HG02623 (cell line): ENCODE measurements at regions not wholly inside any gene's neighbourhood (a gene's known extent, or its start where the extent isn't known, plus 50 kb on each side); places are given as distances from the start of the nearest gene placed in this dataset.
"Not testable (repeated sequence)": the region's sequence is repeated elsewhere in the genome, so short reads cannot be mapped to it uniquely, and the experiment has no call there.

Experiments
- ATAC-seq: cut with Tn5 transposase; IDR thresholded peaks from one replicate; pipeline ENCODE4 v1.9.1; 2021; ENCODE audit warnings: moderate library complexity; ENCODE audit not compliant: unreplicated experiment

DNA sequence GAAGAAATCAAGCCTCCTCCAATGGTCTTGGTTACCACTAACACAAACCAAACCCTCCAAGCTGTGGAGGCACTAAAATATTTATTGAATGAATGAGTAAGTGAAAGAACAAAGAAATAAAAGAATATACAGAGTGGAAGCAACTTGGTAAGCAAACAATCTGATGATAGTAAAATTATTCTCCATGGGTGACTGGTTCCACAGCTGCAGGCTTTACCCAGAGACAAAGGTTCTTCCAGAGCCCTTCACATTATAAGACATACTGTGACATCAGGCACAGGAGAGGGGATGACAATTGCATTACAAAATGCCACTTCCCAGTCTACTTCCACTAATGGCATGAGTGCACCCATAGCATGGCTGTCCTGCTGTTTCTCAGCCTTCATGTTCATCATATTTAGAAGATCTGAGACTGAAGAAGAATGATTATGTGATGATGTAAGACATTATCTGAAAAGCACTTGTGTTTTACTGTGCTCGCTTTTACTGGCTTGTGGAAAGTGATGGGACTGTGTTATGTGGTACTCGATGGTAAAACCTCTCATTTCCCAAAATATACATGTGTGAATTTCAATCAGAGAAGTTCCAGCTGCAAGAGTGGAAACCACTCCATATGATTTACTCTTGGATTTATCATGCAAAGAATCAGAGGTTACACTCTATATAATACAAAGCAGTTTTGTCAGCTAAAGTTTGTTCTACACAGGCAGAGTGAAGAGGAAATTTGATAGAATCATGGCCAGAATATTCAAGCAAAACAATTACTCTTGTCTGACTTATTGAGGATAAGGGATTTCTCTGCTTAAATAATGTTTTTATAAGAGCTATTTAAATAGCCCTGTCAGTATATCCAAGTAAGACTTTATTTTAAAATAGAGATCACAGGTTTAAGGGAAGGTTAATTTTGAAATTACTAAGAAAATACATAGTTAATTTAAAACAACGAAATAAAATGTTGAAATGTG lies 220.2 kb upstream of the NBEA start:
- no peak for ATAC-seq

DNA sequence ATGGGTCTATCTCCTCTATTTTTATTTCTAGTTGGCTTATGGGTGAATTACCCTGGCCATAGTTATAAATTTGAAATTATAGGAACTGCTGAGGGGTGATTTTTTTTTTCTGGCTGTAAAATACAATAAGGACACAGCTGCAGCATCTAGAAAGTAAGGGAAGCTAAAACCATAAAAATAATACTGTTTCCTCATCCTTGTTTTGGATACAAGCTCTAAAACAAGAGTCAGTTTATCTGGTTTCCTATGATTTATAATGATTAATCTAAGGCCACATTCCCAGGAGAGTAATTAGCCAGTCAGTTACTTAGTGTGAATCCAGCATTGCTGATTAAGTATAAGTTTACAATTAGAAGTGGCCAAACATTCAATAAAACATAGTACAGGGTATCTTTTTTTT lies 219.1 kb upstream of the NBEA start:
- no peak for ATAC-seq

DNA sequence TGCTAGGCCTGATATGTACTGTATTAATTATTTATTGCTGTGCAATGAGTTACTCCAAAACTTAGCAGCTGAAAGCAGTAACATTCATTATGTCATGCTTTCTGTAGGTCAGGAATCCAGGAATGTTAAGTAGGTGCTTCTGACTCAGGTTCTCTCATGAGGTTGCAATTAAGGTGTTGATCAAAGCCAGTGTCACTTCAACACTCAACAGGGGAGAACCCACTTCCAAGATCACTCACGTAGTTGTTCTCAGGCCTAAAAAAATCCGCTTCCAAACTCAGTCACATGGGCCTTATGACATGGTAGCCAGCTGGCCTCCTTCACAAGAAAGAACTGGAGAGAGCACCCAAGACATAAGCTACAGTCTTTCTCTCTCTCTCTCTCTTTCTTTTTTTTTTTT lies 211.1 kb upstream of the NBEA start:
- ATAC-seq, result no peak

DNA sequence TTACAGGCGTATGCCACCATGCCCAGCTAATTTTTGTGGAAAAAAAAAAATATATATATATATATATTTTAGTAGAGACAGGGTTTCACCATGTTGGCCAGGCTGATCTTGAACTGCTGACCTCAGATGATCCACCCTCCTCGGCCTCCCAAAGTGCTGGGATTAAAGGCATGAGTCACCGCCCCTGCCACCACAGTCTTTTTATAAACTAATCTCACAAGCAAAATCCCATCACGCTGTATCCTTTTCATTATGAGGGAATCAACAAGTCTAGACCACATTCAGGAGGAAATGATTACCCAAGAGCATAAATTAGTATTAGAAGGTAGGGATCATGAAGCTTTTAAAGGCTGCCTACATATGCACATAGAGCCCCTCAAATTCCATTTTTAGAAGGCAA lies 210.6 kb upstream of the NBEA start:
- no peak for ATAC-seq

DNA sequence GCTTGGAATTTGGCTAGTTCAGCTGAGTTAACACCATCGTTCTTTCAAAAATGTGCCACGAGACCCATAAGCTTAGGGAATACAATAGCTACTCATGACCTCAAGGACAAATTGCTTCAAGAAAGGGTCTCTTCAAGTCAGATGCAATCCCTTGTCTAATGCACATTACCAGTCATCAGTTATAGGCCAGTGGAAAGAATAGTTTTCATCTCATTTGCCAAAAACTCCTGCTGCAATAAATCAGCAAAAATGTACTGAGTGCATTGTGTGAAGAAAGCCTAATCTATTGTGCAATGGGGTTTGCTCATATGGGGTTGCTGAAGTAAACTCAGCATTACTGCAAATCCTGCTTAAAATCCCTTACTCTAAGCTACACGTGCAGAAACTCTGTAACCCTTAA lies 208.3 kb upstream of the NBEA start:
- no peak for ATAC-seq

DNA sequence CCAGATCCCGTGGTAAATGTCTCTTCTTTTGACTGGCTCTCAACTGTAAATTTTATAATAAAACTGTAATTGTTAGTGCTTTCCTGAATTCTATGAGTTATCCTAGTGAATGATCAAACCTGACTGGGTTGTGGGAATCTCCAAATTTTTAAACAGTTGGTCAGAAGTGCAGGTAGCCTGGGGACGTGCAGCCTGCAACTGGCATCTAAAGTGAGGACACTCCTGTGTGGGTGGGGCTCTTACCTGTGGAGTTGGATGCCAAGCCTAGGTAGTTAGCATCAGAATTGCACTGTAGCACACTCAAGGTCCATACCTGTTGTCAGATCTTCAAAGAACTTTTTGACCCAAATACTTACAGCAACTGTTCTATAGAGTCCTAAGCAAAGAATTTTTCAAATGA lies 207.1 kb upstream of the NBEA start:
- ATAC-seq, result no peak

DNA sequence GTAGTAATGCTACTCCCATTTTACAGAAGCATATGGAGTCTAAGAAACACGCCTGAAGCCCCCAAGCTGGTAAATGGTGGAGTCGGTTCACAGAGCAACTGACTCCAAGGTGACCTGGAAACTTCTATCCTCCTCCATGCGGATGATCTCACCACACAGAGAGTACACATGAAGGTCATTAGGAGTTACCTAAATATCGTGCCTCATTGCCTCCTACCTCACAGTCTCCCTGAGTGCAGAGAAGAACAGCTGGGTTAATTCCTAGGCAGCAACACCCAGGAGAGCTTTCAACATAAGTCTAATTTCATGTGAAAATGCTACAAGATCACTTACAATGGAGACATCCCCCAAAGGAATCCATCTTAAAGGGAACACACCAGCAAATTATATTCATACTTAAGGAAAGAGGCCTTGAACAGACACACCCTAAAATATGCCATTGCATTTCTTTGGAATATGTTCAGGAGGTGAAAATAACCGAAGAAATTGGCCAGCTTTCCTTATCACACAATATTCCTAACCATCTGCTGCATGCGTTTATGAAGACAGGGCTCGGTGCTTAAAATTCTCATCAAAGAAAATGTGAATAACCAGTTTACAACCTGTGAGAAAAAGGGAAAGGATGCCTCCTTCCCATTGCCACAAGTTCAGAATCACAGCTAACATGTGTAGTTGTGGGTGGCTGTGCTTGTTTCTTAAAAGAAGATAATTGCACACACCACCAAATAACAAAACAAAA lies 203.6 kb upstream of the NBEA start:
- no peak for ATAC-seq

DNA sequence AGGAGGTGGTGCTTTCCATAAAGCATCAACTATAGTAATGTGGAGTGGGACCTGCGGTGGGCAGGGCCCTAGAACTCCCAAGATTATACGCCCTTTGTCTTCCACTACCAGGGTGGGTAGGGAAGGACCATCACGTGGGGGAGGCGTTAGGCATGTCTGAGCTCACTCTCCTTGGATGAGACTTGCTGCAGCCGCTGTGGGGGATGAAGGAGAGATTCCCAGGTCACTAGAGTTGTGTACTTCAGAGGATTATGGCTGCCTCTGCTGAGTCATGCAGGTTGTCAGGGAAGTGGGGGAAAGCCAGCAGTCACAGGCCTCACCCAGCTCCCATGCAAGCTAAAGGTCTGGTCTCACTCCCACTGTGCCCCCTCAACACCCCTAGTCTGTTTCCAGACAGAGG lies 195.0 kb upstream of the NBEA start:
- not testable (repeated sequence) for ATAC-seq

DNA sequence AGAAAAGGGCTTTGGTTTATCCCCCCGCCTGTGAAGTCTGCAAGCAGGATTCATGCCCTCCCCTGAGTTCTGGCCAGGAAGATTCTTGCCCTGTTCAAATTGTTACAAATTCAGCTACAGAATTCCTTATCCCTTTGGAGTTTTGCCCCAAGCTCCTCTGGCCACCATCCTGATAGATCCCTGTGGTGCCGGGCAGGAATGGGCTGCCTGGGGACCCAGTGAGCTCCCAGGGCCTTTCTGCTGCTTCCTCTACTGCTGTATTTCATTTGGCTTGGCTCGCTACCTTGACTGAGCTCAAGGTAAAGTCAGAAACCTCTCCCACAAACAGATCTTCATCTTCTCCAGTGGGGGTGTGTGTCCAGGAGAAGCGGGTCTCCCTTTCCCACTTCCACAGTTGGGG lies 194.6 kb upstream of the NBEA start:
- no peak for ATAC-seq

DNA sequence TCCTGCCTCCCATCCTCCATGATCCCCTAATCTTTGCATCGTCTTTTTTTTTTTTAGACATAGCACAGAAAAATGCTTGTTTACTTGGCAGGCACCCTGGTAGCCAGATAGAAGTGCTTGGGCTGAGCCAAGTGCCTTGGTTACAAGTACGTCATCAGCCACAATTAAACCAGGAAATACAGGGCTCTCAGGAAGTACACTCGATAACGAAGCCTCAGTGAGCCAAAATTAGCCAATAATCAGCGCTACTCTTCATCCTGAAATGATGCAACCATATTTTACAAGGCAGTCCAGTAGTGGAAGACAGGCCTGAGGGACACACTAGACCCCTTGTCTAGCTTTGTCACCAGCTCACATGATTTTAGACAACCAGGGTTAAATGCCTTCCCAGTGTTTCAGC lies 194.0 kb upstream of the NBEA start:
- no peak for ATAC-seq

DNA sequence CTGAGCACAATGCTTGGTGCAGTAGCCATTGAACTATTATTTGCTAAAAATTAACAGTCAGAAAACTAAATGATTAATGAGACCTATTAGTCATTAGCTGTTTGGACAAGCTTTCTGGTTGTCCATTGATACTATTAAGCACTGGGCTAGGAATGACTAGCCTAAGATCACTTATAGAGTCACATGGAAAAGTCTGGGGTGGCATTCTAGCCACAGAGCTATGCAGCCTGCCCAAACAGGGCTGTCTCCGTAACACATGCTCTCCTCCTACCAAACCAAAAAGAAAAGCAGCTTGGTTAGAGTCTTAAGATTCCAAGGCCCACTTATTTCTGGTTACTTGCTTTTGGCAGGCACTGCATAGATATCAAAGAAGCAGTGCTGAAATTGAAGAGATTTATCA lies 193.5 kb upstream of the NBEA start:
- no peak for ATAC-seq

DNA sequence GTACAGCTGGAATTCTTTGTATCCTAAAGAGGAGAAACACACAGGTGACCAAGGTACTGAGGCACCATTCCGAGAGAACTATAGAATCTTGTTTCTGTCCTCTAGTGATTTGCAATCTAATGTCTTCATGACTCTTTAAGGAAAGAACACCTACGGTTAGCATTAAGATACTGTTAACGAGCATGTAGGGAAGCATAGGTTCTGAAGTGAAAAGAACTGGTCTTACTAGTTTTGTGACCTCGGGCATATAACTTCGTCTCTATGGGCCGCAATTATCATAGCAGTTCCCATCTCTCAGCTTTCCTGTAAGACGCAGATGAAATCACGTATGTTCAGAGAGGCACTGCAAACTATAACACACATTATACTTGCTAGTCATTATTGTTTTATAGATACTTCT lies 193.0 kb upstream of the NBEA start:
- ATAC-seq, result no peak

DNA sequence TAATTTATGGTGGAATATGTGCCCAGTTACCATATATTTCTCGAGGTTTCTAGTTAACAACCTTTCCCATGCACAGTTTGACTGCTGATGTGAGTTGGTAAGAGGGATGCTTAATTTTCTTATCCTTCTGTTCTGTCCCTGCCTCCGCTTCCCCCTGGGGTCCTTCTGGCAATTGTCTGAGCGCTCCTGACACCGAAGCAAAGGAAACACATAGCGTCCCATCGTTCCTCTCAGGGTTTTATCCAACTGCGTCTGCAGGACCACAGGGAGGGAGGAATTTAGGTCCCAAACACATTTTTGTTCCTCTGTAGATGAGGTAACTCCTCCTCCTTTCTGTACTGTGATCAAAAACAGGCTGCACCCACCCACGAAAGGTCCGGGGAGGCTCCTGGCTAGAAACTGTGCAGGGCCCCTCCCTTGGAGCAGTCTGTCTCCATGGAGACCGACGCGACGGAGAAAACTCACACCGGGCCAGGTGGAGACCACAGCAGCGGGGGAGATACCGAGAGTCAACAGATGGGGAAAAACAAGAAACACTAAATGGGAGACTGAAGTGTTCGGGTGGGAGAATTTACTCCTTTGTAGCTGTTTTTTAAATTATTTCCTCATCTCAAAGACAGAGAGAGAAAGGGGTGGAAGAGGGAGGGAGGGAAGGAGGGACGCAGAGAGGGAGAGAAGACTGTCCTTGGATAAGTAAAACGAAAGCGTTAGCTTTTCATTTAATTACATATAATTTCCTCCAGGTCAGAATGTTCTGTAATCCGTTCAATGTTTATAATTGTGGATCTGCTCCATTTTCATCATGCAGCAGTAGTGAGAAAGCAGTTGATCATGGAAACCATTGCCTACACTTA lies 191.8 kb upstream of the NBEA start:
- peak; percentile 50 for ATAC-seq

DNA sequence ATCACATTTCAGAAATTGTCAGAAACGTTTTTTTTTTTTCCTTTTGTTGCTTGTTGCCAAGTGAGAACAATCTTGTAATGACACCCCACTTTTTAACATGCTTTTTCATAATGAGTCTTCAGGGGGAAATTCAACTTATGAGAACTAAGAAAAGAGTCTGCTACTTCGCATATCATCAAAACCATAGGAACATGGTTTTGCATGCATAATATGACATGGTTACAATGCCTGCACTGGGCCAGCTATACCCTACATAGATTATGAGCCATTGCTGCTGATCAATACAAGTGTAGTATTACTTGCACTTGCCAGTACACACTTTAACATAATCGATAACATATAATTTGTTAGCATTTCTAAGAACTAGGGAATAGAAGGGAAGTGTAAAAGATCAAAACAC lies 191.0 kb upstream of the NBEA start:
- ATAC-seq, result peak; percentile 28

DNA sequence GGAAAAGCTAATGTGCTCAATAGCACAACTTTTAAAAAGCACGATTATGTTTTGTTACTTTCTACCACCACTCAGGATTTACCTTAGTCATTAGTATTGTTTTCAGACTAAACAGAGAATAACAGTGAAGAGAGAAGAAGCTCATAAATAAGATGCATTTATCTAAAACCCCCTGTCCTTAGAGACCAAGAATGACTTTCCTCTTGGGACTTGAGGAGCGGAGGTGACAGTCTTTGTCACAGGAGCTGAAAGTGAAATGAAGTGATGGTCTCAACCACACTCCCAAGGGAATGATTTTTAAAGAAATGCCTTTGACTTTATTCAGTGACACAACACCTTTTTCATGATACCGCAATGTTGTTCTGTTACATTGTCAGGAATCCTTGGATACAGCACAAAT lies 190.6 kb upstream of the NBEA start:
- ATAC-seq, result peak; percentile 37

DNA sequence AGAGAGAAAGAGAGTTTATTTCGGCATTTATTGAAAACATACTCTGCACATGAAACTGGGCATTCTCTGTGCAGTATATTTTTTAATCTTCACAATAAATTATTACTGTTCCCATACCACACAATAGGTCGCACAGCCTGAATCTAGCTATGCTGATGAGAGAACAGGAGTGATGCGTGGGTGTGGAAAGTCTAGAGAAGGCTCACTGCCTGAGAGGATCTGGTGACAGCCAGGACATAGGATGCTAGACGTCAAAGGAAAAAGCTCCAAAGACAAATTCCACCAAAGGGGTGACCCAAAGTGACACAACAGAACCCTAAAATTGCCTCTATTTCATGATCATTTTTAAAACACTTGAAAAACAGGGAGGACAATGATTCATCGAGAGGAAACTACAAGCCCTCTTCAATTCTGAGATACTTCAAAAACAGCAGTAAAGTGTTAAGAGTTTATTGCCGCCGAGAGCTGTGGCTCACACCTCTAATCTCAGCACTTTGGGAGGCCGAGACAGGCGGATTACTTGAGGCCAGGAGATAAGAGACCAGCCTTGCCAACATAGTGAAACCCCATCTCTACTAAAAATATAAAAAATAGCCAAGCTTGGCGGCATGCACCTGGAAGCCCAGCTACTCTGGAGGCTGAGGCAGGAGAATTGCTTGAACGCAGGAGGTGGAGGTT lies 189.6 kb upstream of the NBEA start:
- ATAC-seq, result no peak

DNA sequence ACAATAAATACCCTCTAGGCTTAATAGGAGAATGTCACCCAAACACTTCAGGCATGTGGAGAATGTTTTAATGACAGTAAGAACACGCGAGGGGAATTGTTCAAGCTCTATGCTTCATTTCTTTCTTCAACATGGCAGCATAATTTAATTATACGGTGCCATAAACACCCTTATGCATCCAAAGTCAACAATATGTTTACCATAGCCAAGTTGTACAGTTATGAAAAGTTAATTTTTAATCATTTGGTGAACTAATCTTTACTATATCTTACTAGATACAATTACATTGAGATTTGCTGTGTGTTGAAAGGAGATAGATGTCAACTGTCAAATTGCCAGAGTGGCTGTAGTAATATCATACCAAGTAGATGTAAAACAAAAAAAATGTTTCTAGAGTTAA lies 185.9 kb upstream of the NBEA start:
- ATAC-seq, result no peak

DNA sequence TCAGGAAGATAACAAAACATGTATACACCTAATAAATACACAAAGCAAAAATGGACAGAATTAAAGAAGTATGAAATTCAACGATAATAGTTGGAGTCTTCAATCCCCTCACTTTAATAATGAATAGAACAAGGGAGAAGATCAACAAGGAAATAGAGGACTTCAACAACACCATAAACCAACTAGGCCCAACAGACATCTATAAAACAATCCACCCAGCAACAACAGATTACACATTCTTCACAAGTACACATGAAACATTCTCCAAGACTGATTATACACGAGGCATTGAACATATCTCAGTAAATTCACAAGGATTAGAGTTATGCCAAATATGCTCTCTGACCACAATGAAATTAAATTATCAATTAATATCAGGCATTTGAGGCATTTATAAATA lies 185.5 kb upstream of the NBEA start:
- no peak for ATAC-seq

DNA sequence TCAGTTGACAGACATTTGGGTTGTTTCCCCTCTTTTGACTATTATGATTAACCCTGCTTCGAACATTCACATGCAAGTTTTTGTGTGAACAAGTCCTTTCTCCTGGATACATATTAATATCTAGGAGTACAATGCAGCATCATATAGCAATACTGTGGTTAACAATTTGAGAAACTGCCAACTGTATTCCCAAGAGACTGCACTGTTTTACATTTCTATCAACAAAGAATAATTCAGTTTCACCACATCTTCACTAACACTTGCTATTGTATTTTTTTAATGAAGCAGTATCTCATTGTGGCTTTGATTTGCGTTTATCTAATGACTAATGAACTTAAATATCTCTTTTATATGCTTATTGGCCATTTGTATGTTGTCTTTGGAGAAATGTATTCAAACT lies 184.6 kb upstream of the NBEA start:
- ATAC-seq, result no peak

DNA sequence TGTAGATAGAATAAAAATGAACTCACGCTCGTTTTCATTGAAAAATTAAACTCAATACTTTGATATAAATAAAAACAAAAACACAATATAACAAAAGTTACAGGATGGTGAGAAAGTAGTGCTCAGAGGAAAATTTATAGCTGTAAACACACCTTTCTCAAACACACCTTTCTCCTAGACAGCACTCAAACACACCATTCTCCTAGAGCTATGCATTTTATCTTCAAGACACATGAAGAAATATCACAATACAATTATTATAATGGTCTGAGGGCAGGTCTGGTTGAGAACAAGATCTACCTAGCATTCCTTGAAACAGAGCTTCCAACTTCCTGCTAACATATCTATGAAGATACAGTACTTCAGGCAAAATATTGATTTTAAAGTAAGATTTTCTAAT lies 183.4 kb upstream of the NBEA start:
- no peak for ATAC-seq

DNA sequence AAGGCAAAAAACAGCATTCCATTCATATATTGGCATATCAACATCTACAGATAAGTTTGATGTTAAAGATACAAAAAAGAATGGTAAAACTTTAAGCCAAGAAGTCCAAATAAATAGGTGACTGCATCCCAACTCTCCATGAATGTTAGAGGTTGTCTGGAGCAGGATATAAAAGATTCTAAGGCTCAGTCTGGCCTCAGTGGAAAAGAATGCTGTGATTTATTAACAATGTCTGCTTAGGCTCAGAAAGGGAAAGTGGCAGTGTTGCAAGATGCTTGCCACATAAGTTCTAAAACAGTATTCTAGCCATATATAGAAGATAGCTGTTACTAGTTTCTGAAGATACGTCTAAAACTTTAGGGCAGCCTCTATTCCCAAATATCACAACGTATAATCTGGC lies 179.8 kb upstream of the NBEA start:
- ATAC-seq, result no peak
